Dedifferentiated amniotic fluid mesenchymal stem cell (primary cell): ENCODE measurements at regions not wholly inside any gene's neighbourhood (a gene's known extent, or its start where the extent isn't known, plus 50 kb on each side); places are given as distances from the start of the nearest gene placed in this dataset.

ENCODE experiments used
- DNase-seq: peaks from one replicate; pipeline ENCODE4 v3.0.0-alpha.2; 2016; ENCODE audit errors: extremely low spot score

DNA sequence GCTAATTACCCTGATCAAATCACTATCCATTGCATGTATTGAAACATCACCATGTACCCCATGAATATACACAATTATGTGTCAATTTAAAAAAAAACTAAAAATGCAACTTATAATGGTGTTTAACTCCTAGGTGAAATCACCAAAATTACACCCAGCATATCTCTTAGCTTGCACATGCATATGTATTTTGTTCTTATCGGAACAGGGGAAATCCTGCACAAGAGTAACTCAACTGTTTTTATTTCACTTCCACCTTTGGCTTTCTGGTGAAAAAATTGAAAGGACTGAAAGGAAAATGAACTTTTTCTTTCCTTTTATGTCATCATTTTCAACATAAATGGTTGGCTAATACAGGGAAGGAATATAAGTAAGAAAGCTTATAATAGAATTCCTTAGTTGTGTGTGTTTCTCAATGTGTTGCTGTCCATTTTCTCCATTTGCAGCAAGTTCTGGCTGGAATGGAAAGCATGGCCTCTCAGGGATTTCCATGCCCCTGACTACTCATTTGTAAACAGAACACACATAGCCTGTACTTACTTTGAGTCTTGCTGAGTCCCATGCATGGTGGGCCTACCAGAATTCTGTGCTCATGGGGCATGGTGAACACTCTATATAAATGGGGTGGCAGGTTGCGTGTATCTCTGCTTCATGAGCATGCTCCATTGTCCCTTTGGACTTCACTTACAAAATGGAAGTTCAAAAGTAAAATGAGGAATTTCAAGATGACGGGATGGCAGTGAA lies 462.0 kb downstream of the HS3ST3B1 start:
- no peak for DNase-seq

DNA sequence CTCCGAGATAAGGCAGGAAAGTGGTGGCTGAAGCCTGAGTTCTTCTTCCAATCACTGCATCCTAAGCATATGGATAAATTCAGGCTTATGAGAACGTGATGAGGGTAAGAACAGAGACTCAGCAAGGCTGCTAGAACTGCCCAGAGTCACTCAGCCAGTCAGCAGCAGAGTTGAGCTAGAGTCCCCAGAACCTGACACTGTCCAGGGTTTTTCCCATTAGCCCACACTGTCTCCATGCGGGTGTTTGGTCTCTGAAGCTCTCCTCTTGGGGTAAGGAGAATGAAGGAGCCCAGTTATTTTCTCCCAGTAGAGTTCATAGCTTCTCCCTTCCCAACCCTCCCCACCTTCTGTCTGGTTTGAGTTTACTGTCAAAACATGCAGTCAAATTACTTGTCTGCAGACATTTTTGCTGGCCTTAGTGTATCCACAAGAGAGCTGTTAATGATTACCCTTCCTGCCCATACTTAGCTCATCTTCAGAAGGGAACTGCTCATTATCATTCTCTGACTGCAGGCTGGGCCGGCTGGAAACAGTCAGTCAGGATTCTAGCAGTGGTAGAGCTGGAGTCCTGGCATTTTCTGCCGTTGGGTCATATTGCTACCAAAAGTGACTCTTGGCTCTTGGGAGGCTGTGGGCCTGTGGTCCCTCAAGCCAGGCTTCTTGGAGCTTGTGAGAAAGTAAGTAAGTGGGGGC lies 460.0 kb downstream of the HS3ST3B1 start:
- DNase-seq, result no peak

- no peak for DNase-seq
Measured at GRCh38 chr17:14760212-14760611, 459.3 kb downstream of the HS3ST3B1 start.

- DNase-seq, result no peak
Measured at GRCh38 chr17:14759325-14759724, 458.4 kb downstream of the HS3ST3B1 start.

DNA sequence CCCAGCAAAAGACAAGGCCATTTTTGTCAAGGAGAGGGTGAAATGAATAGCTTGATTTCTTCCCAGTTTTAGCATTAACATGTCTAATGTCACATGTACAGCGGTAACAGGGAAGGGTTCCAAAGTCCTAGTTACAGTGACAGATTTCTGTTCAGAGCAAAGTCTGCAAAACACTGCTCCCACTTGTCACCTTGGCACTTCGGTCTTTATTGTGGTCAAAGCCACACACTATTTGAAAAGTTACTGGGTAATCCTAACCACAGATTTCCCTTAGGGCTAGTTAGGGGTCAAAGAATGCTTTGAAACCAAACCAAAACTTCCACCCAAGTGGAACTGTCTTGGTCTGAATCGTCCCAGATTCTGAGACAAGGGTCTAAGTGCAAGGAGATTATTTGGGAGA lies 455.6 kb downstream of the HS3ST3B1 start:
- no peak for DNase-seq

GRCh38 chr17:14755002-14755401 lies 454.1 kb downstream of the HS3ST3B1 start:
- no peak for DNase-seq

DNA sequence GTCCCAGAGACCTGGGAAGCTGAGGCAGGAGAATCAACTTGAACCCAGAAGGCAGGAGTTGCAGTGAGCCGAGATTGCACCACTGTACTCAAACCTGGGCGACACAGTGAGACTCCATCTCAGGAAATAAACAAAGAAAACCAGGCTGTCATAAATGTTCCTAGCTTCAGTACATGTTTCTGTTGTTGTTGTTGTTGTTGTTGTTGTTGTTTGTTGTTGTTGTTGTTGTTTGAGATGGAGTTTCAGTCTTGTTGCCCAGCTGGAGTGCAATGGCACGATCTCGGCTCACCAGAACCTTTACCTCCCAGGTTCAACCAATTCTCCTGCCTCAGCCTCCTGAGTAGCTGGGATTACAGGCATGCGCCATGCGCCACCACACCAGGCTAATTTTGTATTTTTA lies 452.5 kb downstream of the HS3ST3B1 start:
- no peak for DNase-seq

GRCh38 chr17:14752011-14752410 lies 451.1 kb downstream of the HS3ST3B1 start:
- DNase-seq, result no peak

DNA sequence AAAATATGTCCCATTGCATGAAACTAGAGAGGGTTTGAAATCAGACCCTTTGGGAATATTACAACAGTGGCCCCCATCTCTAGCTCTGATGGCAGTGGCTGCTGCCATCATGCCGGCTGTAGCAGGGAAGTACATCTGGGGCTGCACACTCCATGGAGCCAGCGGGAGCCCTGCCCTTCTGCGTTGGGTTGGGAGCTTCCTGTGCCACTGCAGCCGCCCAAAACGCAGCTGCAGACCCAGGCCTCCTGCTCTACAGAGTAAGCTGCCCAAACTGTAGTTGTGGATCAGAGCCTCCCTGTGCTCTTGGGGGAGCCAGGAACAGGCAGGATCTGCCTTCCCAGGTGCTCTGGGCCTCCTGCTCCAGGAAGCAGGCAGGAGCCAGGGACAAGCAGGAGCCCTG lies 450.0 kb downstream of the HS3ST3B1 start:
- no peak for DNase-seq

GRCh38 chr17:14749269-14749668 lies 448.4 kb downstream of the HS3ST3B1 start:
- no peak for DNase-seq

- no peak for DNase-seq
Measured at GRCh38 chr17:14748036-14748710, 447.3 kb downstream of the HS3ST3B1 start.

DNA sequence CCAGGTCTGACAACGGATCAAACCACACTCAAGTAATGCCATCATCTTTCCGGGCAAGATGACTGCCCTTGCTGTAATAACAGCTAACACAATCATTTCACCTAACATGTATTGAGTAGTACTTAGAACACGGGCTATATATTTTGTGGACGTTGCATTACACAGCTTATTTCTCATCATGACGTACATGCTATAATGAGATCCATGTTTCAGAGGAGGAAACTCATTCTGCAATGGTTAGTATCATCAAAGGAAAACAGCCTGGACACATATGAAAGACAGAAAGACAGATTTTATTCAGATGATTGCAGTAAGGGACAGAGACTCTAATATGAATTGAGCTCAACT lies 446.7 kb downstream of the HS3ST3B1 start:
- no peak for DNase-seq

DNA sequence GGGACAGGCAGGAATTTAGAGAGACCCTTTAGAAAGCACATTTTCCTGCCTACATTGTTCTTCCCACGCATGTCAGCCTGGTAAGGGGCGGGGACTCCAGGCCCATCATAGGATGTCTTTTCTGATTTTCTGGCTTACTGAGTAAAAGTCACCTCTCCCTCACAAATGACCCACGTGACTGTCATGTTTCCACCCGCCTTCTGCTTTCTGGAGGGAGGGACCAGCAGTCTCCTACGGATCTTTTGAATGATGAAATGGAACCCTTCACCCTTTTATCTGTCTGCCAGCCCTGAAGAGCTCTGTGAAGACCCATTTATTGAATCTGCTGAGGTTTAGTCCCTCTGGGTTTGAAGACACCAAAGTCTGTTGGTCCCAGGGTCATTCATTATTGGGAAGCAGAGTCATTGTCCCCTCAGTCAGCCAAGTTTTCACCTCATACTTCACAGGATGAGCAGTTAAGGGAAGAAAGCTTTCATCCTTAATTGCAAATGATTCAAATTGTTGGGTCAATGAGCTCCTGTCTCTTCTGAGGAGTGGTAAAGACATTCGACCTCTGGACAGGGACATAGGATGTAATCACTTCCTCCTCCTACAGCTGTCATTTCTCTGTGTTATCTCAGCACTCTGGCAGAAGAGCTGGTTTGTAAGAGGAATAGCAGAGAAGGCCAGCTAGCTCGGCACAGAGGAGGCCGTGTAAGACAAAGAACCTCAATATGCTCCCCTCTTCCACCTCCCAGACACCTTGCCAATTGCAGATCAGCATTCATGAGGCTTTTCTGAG lies 446.1 kb downstream of the HS3ST3B1 start:
- DNase-seq, result no peak

GRCh38 chr17:14745541-14745940 lies 444.7 kb downstream of the HS3ST3B1 start:
- DNase-seq, result no peak

DNA sequence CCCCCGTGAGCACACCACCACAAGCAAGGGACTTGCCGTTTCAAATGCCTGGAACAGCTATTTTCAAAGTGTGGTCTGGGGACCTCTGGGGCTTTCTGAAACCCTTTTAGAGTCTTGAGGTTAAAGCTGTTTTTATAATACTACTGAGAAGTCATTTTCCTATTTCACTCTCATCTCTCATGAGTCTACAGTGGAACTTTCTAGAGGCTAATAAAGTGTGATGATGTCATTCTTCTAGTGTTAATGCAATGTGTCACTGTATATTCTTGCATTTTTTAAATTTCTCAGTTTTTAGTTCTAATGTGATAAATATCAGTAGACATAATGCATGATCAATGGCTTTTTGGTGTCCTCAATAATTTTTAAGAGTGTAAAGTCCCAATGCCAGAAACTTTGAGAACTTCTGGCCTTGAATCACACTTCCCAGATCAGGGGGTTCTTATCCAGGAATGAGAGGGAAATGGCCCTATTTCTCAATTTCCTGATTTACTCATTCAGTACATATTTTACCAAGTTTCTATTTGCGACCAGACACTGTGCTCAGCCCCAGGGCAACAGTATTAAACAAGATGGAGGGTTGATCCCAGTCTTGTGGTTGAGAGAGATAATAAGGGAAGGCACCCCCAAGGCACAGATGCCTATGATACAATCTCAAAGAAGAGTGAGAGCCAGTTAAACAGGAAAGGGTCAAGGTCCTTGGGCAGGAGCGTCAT lies 444.0 kb downstream of the HS3ST3B1 start:
- DNase-seq, result no peak

GRCh38 chr17:14741491-14741890 lies 440.6 kb downstream of the HS3ST3B1 start:
- no peak for DNase-seq

DNA sequence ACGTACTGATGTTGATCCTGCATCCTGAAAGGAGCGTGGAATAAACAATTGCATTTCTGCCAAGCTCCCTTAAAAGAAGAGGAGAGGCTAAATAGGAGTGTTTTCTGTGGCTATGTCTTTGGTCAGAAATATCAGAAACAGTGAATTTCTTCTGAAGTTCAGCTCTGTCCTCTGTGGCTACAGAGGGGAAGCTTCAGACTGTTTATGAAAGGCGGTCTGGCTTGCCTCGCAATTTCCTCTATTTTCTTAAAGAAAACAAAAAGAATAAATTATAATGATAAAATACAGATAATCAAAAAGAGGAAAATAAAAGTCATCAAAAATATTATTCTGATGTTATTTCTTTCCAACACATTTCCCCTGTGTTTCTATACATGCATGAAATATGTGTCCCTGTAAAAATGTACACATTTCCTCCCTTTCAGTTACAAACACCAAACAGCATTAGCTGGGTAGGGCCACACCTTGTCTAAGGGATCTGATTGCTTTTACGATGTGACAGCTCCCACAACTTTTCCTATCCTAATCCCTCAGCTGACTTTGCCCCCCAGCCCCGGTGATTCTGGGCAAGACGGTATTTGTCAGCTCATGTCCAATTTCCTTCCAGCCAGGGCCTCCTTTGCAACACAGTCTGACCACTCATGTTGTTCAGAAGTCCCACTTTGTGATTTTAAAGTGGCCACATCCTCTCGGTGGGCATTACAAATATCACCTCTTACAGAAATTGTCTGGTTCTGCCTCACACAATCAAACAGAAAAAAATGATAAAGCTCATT lies 439.0 kb downstream of the HS3ST3B1 start:
- no peak for DNase-seq

DNA sequence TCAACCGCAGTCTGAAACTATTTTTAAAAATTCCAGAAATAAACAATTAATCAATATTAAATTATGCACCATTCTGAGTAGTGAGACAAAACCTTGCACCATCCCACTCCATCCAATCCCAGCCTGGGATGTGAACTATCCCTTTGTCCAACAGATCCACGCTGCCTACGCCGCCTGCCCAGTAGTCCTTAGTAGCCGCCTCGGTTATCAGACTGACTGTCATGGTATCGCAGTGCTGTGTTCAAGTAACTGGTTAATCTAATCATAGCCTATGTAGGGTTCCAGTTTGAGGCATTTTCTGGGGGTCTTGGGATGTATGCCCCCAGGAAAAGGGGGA lies 437.7 kb downstream of the HS3ST3B1 start:
- DNase-seq, result no peak

DNA sequence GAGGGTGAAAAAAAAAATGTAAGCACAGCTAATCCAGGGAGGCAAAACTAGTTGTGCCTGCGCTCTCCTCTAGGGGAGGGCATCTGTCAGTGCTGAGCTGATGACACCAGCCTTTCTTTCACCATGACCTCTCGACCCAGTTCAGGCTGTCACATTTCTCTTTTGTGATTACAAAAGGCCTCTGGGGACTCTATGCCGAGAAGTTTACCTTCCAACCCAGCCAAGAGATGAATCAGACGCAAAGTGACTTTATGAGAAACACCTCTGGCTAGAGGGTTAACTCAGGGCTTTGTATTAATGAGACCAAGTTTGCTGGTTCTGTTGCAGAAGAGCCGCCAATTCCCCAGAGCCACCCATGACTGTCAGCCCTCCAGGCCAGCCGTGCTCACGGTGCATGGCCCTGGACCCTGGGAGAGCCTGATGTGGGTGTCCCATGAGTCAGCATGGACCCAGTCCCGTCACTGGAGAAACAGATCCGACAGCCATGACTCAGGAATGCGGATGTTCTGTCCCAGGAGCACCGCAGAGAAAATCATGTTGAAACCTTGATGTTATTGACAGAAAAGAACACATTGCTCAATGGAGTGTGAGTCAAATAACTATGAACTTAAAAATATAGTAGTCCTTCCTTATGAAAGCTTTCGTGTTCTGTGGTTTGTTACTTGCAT lies 437.2 kb downstream of the HS3ST3B1 start:
- DNase-seq, result peak; percentile 83

- DNase-seq, result no peak
Measured at GRCh38 chr17:14736631-14737030, 435.8 kb downstream of the HS3ST3B1 start.
